ENCODE measurements at regions not wholly inside any gene's neighbourhood (a gene's known extent, or its start where the extent isn't known, plus 50 kb on each side); places are given as distances from the start of the nearest gene placed in this dataset.

GRCh38 chr4:12852338-12853307, 631.5 kb downstream of the RAB28 start:
- DNase-seq = peak; percentile 82

DNA sequence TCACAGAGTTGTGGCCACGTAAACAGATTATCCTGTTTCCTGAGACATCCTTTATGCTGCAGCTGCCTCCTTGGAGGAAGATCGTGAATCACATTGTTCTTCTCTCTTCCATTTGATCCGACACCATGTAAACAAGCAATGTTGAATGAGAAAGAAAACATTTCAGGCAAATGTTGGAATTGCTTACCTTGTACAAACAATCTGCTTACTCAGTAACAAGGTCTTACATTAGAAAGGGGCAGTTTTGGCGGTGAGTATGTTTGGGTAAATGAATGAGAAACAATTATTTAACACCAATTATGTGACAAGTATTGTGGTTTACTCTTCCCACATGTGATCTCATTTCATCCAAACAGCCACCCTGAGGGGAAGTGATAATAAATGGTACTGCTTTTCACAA, 637.8 kb downstream of the RAB28 start:
- DNase-seq = no peak

- DNase-seq = no peak
Measured at GRCh38 chr4:12844141-12844540, 640.0 kb downstream of the RAB28 start.

DNA sequence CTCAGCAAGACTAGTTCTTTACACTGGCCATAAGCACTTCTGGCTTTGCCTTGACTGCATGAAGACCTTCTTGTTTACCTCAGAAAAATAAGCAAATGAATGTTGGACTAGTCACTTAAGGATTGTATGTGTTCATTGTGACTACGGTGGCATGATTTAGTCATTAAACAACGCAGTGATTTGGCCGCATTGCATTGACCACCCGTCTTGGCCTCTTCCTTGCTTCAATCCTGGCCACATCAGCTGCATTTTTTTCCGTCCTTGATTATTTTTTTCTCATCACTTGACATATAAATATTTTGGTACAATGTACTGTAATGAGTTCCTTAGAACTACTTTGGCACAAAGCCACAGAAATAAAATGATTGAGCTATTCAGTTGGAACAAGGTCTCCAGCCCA, 656.2 kb downstream of the RAB28 start:
- DNase-seq = no peak

DNA sequence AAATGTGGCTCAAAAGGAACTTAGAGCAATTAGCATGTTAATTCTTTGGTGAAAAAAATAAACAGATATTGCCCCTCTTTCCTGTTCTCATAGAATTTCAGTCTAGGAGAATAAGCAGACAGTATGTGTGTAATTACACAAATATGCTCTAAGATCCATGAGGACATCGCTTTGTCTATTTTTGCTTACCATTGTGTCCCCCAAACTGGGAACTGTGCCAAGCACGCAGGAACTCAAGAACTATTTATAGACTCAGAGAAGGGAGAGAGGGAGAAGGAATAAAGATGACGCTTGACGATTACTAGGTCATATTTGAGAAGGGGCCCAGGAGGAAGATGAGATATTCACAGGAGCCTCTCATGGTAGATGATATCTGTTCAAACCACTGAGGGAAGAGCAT, 692.6 kb downstream of the RAB28 start:
- peak; percentile 7 for DNase-seq

DNA sequence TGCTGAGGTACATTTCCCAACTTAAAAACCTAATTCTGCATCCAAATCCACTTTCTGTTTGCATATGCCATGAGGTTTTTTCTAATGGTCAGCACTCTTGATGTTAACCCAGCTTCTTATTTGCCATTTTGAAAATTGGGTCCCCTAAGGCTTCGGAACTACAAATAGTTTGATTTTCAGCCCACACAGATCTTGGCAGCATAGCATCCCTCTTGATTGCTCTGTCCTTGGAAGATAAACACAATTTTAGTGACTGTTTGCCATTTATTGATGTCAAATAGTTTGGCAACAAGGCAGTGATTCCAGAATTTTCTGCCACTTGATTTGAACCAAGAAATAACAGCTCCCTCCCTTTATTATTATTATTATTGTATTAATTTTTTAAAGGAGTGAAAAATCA, 696.9 kb downstream of the RAB28 start:
- DNase-seq = no peak

- no peak for DNase-seq
Measured at GRCh38 chr4:12778706-12779105, 705.4 kb downstream of the RAB28 start.

DNA sequence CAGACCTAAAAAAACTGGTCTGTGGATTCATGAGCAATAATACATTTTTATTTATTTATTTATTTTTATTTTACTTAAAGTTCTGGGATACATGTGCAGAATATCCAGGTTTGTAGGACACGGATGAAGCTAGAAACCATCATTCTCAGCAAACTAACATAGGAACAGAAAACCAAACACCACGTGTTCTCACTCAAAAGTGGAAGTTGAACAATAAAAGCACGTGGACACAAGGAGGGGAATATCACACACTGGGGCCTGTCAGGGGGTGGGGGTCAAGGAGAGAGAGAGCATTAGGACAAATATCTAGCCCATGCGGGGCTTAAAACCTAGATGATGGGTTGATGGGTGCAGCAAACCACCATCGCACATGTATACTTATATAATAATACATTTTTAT, 705.9 kb downstream of the RAB28 start:
- no peak for DNase-seq

DNA sequence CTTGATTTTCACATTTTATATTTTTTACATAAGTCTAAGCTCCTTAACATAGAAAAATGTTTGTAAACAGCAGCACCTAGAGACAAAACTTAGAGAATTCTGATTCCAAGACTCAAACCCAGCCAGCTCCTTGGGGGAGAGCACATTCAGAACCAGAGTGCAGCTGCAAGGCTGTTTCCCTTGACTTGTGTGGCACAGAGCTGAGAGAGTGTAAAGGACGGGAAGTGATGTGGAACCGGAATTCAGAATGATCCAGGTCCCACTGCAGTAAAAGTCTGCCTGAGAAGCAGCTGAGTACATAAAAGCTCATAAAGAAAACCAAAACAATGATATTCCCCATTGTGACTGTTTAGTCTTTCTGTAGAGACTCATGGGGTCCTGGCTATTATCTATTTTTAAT, 713.8 kb downstream of the RAB28 start:
- DNase-seq = peak; percentile 17

DNA sequence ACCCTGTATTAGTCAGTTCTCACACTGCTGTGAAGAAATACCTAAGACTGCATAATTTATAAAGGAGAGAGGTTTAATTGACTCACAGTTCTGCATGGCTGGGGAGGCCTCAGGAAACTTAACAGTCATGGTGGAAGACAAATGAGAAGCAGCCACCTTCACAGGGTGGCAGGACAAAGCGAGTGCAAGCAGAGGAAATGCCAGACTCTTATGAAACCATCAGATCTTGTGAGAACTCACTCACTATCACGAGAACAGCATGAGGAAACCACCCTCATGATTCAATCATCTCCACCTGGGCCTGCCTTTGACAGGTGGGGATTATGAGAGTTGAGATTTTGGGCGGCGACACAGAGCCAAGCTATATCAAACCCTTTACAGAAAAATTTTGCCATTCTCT, 722.4 kb downstream of the RAB28 start:
- no peak for DNase-seq

DNA sequence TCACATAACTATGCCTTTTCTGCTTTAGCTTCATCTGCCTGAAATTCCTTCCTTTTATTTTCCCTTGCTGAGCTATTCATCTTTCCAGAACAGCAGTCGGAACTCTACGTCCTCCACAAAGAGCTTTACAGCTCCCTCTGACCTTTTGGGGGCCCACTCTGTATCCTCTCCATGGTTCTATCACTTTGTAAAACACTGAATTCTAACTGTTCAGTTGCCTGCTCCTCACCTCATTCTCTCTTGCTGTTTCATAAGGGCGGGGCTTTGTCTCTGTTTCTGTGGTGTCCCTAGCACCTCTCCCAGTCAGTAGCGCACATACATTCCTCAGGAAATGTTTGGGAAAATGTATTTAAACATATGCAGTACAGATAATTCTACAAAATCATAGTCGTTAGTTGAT, 737.0 kb downstream of the RAB28 start:
- DNase-seq = no peak

GRCh38 chr4:12746221-12746620, 737.9 kb downstream of the RAB28 start:
- peak; percentile 19 for DNase-seq

DNA sequence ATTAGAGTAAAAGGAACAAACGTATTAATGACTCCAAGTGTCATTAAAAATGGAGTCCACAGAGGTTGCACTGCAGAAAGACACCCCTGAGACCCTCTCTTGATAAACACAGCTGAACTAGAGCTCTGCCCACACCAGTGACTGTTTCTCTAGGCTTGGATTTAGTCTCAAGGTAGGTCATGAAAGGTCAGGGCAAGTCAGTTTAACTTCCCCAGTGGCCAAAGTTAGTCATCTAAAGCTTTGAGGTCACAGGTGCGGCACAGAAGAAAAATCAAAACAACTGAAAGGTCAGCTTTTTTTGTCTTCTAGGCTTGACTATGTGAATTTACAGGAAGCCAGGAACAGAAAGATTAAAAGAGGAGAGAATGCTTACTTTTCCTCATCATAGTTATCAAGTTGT, 749.6 kb downstream of the RAB28 start:
- no peak for DNase-seq

DNA sequence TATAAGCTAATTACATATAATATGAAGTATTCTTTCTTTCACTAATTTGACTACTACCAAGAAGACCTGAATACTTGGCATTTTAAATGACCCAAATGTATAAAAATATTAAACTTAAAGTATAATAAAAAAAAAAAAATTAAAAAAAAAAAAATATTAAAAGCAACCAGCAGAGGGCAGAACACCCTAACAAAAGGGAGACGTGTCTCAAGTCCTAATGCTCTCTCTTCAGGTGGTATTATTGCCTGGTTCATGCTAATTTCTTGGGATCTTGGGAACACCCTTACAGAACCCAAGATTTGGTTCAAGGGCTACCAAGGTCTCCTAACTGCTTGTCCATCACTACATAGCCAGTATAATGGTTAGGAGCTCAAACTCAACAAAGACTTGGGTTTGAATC, 754.8 kb downstream of the RAB28 start:
- peak; percentile 46 for DNase-seq

DNA sequence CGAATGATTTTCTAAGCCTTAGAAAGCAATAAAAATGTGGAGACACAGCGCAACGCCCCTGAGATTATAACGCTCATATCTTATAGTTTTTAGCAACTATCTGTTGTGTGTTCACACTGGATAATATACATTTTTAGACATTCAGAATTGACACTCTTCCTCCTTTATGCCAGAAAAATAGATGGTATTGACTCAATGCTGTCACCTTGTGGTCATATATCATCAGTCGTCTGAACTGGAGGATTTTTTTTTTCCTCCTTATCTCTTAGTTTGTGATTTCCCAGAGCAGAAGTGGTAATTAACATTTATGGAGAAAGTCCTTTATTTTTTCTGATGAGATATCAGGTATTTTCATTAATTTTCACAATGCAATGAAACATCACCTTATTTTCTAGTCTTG, 759.6 kb downstream of the RAB28 start:
- DNase-seq = peak; percentile 8

DNA sequence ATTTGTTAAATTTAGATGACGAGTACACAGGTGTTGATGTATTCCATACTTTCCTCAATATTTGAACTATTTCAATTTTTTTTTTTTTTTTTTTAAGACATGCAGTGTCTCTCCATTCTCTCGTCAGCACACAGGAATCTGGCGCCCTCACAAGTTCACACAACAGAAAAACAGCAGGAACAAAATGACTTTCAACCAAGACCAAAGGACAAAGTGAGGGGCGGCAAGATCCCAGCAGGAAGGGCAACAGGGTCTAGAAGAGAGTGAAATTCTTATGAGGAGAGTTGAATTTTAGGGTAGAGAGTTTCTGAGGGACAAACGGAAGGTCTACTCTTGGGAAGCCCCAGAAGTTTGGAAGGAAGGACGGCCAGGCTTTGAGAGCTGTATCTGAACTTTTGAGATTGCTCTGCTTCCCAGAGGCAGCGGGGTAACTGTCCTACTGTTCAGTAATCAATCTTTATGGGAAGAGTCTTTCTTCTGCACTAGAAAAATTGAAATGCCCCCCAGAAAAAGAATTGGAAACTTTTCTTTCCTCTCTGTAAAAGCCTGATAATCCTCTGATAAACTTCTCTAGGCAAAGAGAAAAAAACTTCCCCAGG, 760.2 kb downstream of the RAB28 start:
- no peak for DNase-seq

DNA sequence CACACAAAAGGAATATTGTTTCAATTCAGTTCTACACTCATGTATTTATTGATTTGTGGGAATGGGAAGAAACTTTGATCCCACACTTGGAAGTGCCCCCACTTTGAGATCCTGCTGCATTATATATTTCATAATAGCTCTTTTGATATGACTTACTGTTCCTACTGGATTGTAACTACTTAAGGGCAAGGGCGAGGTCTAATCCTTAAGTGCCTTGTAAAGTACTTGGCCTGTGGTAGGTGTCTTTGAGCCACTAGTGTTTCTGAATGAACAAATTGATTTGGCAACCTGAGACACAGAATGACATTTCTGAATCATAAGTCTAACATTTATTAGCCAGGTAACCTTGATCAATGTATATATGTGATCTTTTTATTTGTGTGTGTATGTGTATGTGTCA, 767.2 kb downstream of the RAB28 start:
- no peak for DNase-seq

GRCh38 chr4:12712648-12713339, 771.3 kb downstream of the RAB28 start:
- DNase-seq = no peak

DNA sequence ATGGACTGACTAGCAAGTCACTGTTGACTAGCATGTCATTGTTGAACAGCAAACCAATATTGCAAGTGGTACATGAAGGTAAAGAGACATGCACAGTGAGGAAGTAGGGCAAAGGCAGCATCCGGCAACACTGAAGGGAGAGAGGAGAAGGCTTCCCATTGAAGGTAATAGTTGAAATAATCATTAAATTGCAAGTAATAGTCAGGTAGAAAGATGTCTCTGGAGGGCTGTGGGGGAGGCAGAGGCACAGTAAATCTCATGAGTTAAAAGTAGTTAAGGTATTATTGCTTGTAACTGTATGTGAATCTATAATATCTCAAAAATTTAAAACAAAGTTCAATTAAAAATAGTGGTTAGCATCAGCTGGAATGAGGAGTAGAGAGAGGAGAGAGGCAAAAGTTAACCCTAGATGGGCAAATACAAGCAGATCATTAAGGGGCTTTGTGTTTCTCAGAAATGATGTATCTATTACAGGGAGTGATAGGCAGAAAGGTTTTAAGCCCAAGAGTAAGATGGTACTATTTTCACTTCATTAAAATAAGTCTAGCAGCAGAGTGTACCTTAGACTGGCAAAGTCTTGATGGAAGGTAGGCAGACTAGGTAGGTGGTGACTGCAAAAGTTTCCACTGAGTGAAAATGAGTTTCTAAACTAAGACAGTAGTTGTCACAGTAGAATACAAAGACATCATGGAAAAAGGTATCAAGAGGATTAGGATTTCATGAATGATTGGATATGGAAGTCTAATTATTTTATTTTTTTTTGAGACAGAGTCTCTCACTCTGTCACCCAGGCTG, 776.6 kb downstream of the RAB28 start:
- no peak for DNase-seq

GRCh38 chr4:12703036-12703435, 781.1 kb downstream of the RAB28 start:
- peak; percentile 6 for DNase-seq

- DNase-seq = no peak
Measured at GRCh38 chr4:12701384-12701783, 782.8 kb downstream of the RAB28 start.

GRCh38 chr4:12697970-12698369, 786.2 kb downstream of the RAB28 start:
- no peak for DNase-seq
